Astrocyte (in vitro differentiated cells and primary cell): ENCODE measurements at regions not wholly inside any gene's neighbourhood (a gene's known extent, or its start where the extent isn't known, plus 50 kb on each side); places are given as distances from the start of the nearest gene placed in this dataset.

Source experiments
- DNase-seq: peaks from one replicate; pipeline ENCODE4 v3.0.0-alpha.2; 2010; ENCODE audit warnings: low read depth
- FAIRE-seq: peaks from 2 replicates; lab custom pipeline; 2011; peaks lifted over from hg19 to GRCh38; lab: Jason Lieb, UNC
- H2AFZ ChIP-seq: 2 replicates; pipeline ENCODE4 v1.6.0; 2012; ENCODE audit warnings: low read depth, low read length, inconsistent platforms
- H3K27ac ChIP-seq: 2 replicates; pipeline ENCODE4 v1.5.1; 2011; ENCODE audit warnings: low read depth, low read length, inconsistent platforms
- H3K27me3 ChIP-seq: 2 replicates; pipeline ENCODE4 v1.6.0; 2011; ENCODE audit warnings: low read length, inconsistent platforms; ENCODE audit not compliant: insufficient read depth
- H3K36me3 ChIP-seq: 2 replicates; pipeline ENCODE4 v1.5.1; 2011; ENCODE audit warnings: low read length, inconsistent platforms; ENCODE audit not compliant: insufficient read depth
- H3K4me1 ChIP-seq: 2 replicates; pipeline ENCODE4 v1.5.1; 2011; ENCODE audit warnings: low read length, inconsistent platforms; ENCODE audit not compliant: insufficient read depth
- H3K4me2 ChIP-seq: 2 replicates; pipeline ENCODE4 v1.6.0; 2012; ENCODE audit warnings: low read length, inconsistent platforms
- H3K4me3 ChIP-seq: 2 replicates; pipeline ENCODE4 v1.5.1; 2011; ENCODE audit warnings: low read depth, mild to moderate bottlenecking, low read length, inconsistent platforms; ENCODE audit not compliant: insufficient read depth
- H3K79me2 ChIP-seq: 2 replicates; pipeline ENCODE4 v1.6.0; 2012; ENCODE audit warnings: mild to moderate bottlenecking, low read length, inconsistent platforms; ENCODE audit not compliant: insufficient read depth
- H3K9ac ChIP-seq: 2 replicates; pipeline ENCODE4 v1.6.0; 2012; ENCODE audit warnings: mild to moderate bottlenecking, low read length, inconsistent platforms
- H3K9me3 ChIP-seq: 2 replicates; pipeline ENCODE4 v1.5.1; 2012; ENCODE audit warnings: low read depth, mild to moderate bottlenecking, low read length, inconsistent platforms; ENCODE audit not compliant: insufficient read depth
- H4K20me1 ChIP-seq: 2 replicates; pipeline ENCODE4 v1.6.0; 2012; ENCODE audit warnings: low read length, inconsistent platforms; ENCODE audit not compliant: insufficient read depth
- H3K27ac Mint-ChIP-seq: one replicate; pipeline ENCODE4 v1.8.0; 2021; ENCODE audit warnings: mild to moderate bottlenecking, mixed read lengths; ENCODE audit not compliant: unreplicated experiment
- H3K27me3 Mint-ChIP-seq: one replicate; pipeline ENCODE4 v1.8.0; 2021; ENCODE audit warnings: low read depth, mixed read lengths; ENCODE audit not compliant: unreplicated experiment
- H3K36me3 Mint-ChIP-seq: one replicate; pipeline ENCODE4 v1.8.0; 2021; ENCODE audit warnings: low read depth, mixed read lengths; ENCODE audit not compliant: unreplicated experiment
- H3K4me1 Mint-ChIP-seq: one replicate; pipeline ENCODE4 v1.8.0; 2021; ENCODE audit warnings: low read depth, mixed read lengths; ENCODE audit not compliant: unreplicated experiment
- H3K4me3 Mint-ChIP-seq: one replicate; pipeline ENCODE4 v1.8.0; 2021; ENCODE audit warnings: mild to moderate bottlenecking, moderate library complexity, mixed read lengths; ENCODE audit not compliant: unreplicated experiment
- H3K9me3 Mint-ChIP-seq: one replicate; pipeline ENCODE4 v1.8.0; 2021; ENCODE audit warnings: mild to moderate bottlenecking, mixed read lengths; ENCODE audit not compliant: unreplicated experiment
- CTCF ChIP-seq: IDR thresholded peaks from 2 replicates; pipeline ENCODE4 v1.5.1; 2011; ENCODE audit warnings: low read depth, mild to moderate bottlenecking, inconsistent platforms, low read length, moderate library complexity; ENCODE audit not compliant: insufficient read depth
- EZH2 ChIP-seq: IDR thresholded peaks from 2 replicates; pipeline ENCODE4 v1.6.1; 2012; ENCODE audit warnings: mild to moderate bottlenecking, low read length, inconsistent platforms; ENCODE audit not compliant: insufficient read depth

- TF ChIP-seq CTCF (no peak), EZH2 (no peak)
- Mint-ChIP-seq H3K4me3 (no peak overlapping the region), H3K9me3 (peaks cover 19% of the 10 kb centered on the region), H3K27ac (no peak overlapping the region), H3K27me3 (no peaks in the 10 kb centered on the region), H3K36me3 (no peaks in the 10 kb centered on the region), H3K4me1 (no peaks in the 10 kb centered on the region)
- Histone ChIP-seq H2AFZ (no peak overlapping the region), H3K4me3 (no peak overlapping the region), H3K9me3 (peaks cover 4% of the 10 kb centered on the region), H3K9ac (no peak overlapping the region), H3K27ac (no peak overlapping the region), H3K27me3 (no peaks in the 10 kb centered on the region), H4K20me1 (no peaks in the 10 kb centered on the region), H3K79me2 (no peaks in the 10 kb centered on the region), H3K4me1 (no peaks in the 10 kb centered on the region), H3K36me3 (no peaks in the 10 kb centered on the region), H3K4me2 (no peak overlapping the region)
- FAIRE-seq (no peak), DNase-seq (no peak)
Measured at GRCh38 chr12:63415357-63415756, 252.9 kb downstream of the DPY19L2 start.

GRCh38 chr12:63410197-63410596, 258.1 kb downstream of the DPY19L2 start:
- no peak for TF ChIP-seq EZH2
- no peaks in the 10 kb centered on the region for H3K79me2 ChIP-seq
- Mint-ChIP-seq H3K4me3 (no peak overlapping the region), H3K27ac (no peak overlapping the region), H3K9me3 (peaks cover 8% of the 10 kb centered on the region), H3K4me1 (peaks cover 10% of the 10 kb centered on the region), H3K36me3 (no peaks in the 10 kb centered on the region), H3K27me3 (peaks cover 4% of the 10 kb centered on the region)
- H3K27ac ChIP-seq = no peak overlapping the region
- FAIRE-seq = no peak
- H3K4me2 ChIP-seq = no peak overlapping the region
- H4K20me1 ChIP-seq = no peaks in the 10 kb centered on the region
- no peak overlapping the region for H2AFZ ChIP-seq
- H3K4me3 ChIP-seq = no peak overlapping the region
- DNase-seq = no peak
- H3K9ac ChIP-seq = no peak overlapping the region
- H3K4me1 ChIP-seq = no peaks in the 10 kb centered on the region
- H3K9me3 ChIP-seq = no peaks in the 10 kb centered on the region
- no peaks in the 10 kb centered on the region for H3K36me3 ChIP-seq
- H3K27me3 ChIP-seq = no peaks in the 10 kb centered on the region

- no peak overlapping the region for H3K9ac ChIP-seq
- H3K9me3 ChIP-seq = no peaks in the 10 kb centered on the region
- Mint-ChIP-seq H3K4me1 (peaks cover 10% of the 10 kb centered on the region), H3K4me3 (no peak overlapping the region), H3K9me3 (peaks cover 4% of the 10 kb centered on the region), H3K27ac (no peak overlapping the region), H3K36me3 (no peaks in the 10 kb centered on the region), H3K27me3 (peaks cover 9% of the 10 kb centered on the region)
- H3K79me2 ChIP-seq = no peaks in the 10 kb centered on the region
- no peaks in the 10 kb centered on the region for H3K4me1 ChIP-seq
- no peaks in the 10 kb centered on the region for H3K27me3 ChIP-seq
- FAIRE-seq (no peak), DNase-seq (no peak)
- TF ChIP-seq CTCF = no peak
- TF ChIP-seq EZH2 = no peak
- H2AFZ ChIP-seq = no peak overlapping the region
- H3K4me2 ChIP-seq = no peak overlapping the region
- no peak overlapping the region for H3K4me3 ChIP-seq
- H4K20me1 ChIP-seq = no peaks in the 10 kb centered on the region
- no peaks in the 10 kb centered on the region for H3K36me3 ChIP-seq
- H3K27ac ChIP-seq = no peak overlapping the region
Measured at GRCh38 chr12:63406781-63407180, 255.8 kb upstream of the AVPR1A start.
